ENCODE measurements at regions not wholly inside any gene's neighbourhood (a gene's known extent, or its start where the extent isn't known, plus 50 kb on each side); places are given as distances from the start of the nearest gene placed in this dataset.

GRCh38 chr6:97726378-97726777, 443.4 kb upstream of the MMS22L start:
- TF ChIP-seq OSR1 (CRISPR knock-in tag; IDR thresholded peaks at IDR 0.05) (no peak), SNAI2 (CRISPR knock-in tag; IDR thresholded peaks at IDR 0.05) (no peak), PATZ1 (CRISPR knock-in tag; IDR thresholded peaks at IDR 0.05; ENCODE audit: borderline replicate concordance) (no peak), ISL1 (CRISPR knock-in tag; IDR thresholded peaks at IDR 0.05) (no peak)
- TF ChIP-seq, protein P1, sequence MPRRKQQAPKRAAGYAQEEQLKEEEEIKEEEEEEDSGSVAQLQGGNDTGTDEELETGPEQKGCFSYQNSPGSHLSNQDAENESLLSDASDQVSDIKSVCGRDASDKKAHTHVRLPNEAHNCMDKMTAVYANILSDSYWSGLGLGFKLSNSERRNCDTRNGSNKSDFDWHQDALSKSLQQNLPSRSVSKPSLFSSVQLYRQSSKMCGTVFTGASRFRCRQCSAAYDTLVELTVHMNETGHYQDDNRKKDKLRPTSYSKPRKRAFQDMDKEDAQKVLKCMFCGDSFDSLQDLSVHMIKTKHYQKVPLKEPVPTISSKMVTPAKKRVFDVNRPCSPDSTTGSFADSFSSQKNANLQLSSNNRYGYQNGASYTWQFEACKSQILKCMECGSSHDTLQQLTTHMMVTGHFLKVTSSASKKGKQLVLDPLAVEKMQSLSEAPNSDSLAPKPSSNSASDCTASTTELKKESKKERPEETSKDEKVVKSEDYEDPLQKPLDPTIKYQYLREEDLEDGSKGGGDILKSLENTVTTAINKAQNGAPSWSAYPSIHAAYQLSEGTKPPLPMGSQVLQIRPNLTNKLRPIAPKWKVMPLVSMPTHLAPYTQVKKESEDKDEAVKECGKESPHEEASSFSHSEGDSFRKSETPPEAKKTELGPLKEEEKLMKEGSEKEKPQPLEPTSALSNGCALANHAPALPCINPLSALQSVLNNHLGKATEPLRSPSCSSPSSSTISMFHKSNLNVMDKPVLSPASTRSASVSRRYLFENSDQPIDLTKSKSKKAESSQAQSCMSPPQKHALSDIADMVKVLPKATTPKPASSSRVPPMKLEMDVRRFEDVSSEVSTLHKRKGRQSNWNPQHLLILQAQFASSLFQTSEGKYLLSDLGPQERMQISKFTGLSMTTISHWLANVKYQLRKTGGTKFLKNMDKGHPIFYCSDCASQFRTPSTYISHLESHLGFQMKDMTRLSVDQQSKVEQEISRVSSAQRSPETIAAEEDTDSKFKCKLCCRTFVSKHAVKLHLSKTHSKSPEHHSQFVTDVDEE (CRISPR knock-in tag; IDR thresholded peaks at IDR 0.05) = no peak

Data from SK-N-SH treated with all-trans-retinoic acid at 6 μM for 48 hours (cell line).